SW 1271 (cell line): ENCODE measurements at regions not wholly inside any gene's neighbourhood (a gene's known extent, or its start where the extent isn't known, plus 50 kb on each side); places are given as distances from the start of the nearest gene placed in this dataset.
"Not testable (repeated sequence)": the region's sequence is repeated elsewhere in the genome, so short reads cannot be mapped to it uniquely, and the experiment has no call there.

Experiments used
- DNase-seq, 2 experiments: peaks; one replicate each; lab custom pipeline; 2025; lab: John Stamatoyannopoulos, UW

GRCh38 chr15:91356083-91356482 lies 256.0 kb downstream of the SV2B start:
- no peak for DNase-seq

GRCh38 chr15:91357011-91357410 lies 257.0 kb downstream of the SV2B start:
- no peak for DNase-seq

- no peak for DNase-seq
These were observed 257.4 kb downstream of the SV2B start for GRCh38 chr15:91357486-91357885.

GRCh38 chr15:91358405-91358804 lies 258.3 kb downstream of the SV2B start:
- no peak for DNase-seq

- DNase-seq, result not testable (repeated sequence)
These were observed 261.6 kb downstream of the SV2B start for GRCh38 chr15:91361696-91362095.

GRCh38 chr15:91366111-91366510 lies 266.1 kb downstream of the SV2B start:
- DNase-seq, result no peak

GRCh38 chr15:91368611-91369010 lies 268.6 kb downstream of the SV2B start:
- no peak for DNase-seq

GRCh38 chr15:91369823-91370222 lies 269.8 kb downstream of the SV2B start:
- no peak for DNase-seq

- DNase-seq, result not testable (repeated sequence)
These were observed 271.3 kb downstream of the SV2B start for GRCh38 chr15:91371345-91371744.

- DNase-seq, result no peak
These were observed 274.3 kb downstream of the SV2B start for GRCh38 chr15:91374336-91374735.

GRCh38 chr15:91376038-91376437 lies 276.0 kb downstream of the SV2B start:
- DNase-seq, result no peak

- DNase-seq, result no peak
These were observed 280.1 kb downstream of the SV2B start for GRCh38 chr15:91380114-91380513.

- DNase-seq, result no peak
These were observed 283.5 kb downstream of the SV2B start for GRCh38 chr15:91383532-91383931.

- DNase-seq, result no peak
These were observed 284.2 kb downstream of the SV2B start for GRCh38 chr15:91384189-91384730.

GRCh38 chr15:91385311-91385710 lies 285.3 kb downstream of the SV2B start:
- DNase-seq, result no peak

- DNase-seq, result no peak
These were observed 293.1 kb downstream of the SV2B start for GRCh38 chr15:91393186-91393585.

- DNase-seq, result no peak
These were observed 300.4 kb downstream of the SV2B start for GRCh38 chr15:91400481-91400880.

GRCh38 chr15:91407269-91407889 lies 307.3 kb downstream of the SV2B start:
- DNase-seq, result peak in 1 of 2 experiments; percentile 30

- DNase-seq, result no peak
These were observed 308.5 kb downstream of the SV2B start for GRCh38 chr15:91408476-91409076.

- DNase-seq, result no peak
These were observed 309.3 kb downstream of the SV2B start for GRCh38 chr15:91409387-91409786.

- DNase-seq, result no peak
These were observed 311.5 kb downstream of the SV2B start for GRCh38 chr15:91411586-91411985.

- DNase-seq, result no peak
These were observed 312.3 kb downstream of the SV2B start for GRCh38 chr15:91412138-91412928.

GRCh38 chr15:91413142-91413541 lies 313.1 kb downstream of the SV2B start:
- DNase-seq, result no peak
